Stomach (tissue), 4 donors: ENCODE measurements at regions not wholly inside any gene's neighbourhood (a gene's known extent, or its start where the extent isn't known, plus 50 kb on each side); places are given as distances from the start of the nearest gene placed in this dataset.

Source experiments
- CTCF ChIP-seq, 7 experiments: fragments of 450-650 bp in 4 of 7; fragments of 200-600 bp in 3 of 7; sonication (generic) in 3 of 7; IDR thresholded peaks; one replicate each; pipeline ENCODE4 v1.5.1; 2016 to 2019; ENCODE audit warnings: antibody characterized with exemption in 7 of 7, control low read depth in 2 of 7, mild to moderate bottlenecking in 1 of 7
- EP300 ChIP-seq: sonication (generic); formaldehyde crosslinking; IDR thresholded peaks from one replicate; pipeline ENCODE4 v1.6.1; 2017; ENCODE audit warnings: antibody characterized with exemption
- POLR2A ChIP-seq, 4 donors: fragments of 450-650 bp; IDR thresholded peaks; one replicate each; pipeline ENCODE4 v1.6.1; 2016; ENCODE audit warnings: antibody characterized with exemption in 4 of 4, control low read depth in 2 of 4, mild to moderate bottlenecking in 1 of 4, moderate library complexity in 1 of 4
- POLR2AphosphoS5 ChIP-seq, 3 donors: sonication (generic); formaldehyde crosslinking; IDR thresholded peaks; one replicate each; pipeline ENCODE4 v1.6.1; 2016; ENCODE audit warnings: antibody characterized with exemption in 3 of 3

- TF ChIP-seq CTCF (IDR thresholded peaks at IDR 0.05), result no peak
- no peak for TF ChIP-seq EP300
- no peak for TF ChIP-seq POLR2AphosphoS5 (IDR thresholded peaks at IDR 0.05)
- no peak for TF ChIP-seq POLR2A (IDR thresholded peaks at IDR 0.05)
Measured at GRCh38 chr13:73898899-73899298, 235.3 kb downstream of the KLF12 start.
